GM19328 (cell line): ENCODE measurements at regions not wholly inside any gene's neighbourhood (a gene's known extent, or its start where the extent isn't known, plus 50 kb on each side); places are given as distances from the start of the nearest gene placed in this dataset.

Experiments
- ATAC-seq: cut with Tn5 transposase; IDR thresholded peaks from one replicate; pipeline ENCODE4 v1.9.1; 2021; ENCODE audit warnings: mild to moderate bottlenecking, moderate library complexity; ENCODE audit not compliant: unreplicated experiment

- ATAC-seq: no peak
These were observed 127.8 kb upstream of the TIAM1 start for GRCh38 chr21:31471865-31472264.

- no peak for ATAC-seq
These were observed 127.0 kb upstream of the TIAM1 start for GRCh38 chr21:31470896-31471694.

- no peak for ATAC-seq
These were observed 116.9 kb upstream of the TIAM1 start for GRCh38 chr21:31460980-31461379.

DNA sequence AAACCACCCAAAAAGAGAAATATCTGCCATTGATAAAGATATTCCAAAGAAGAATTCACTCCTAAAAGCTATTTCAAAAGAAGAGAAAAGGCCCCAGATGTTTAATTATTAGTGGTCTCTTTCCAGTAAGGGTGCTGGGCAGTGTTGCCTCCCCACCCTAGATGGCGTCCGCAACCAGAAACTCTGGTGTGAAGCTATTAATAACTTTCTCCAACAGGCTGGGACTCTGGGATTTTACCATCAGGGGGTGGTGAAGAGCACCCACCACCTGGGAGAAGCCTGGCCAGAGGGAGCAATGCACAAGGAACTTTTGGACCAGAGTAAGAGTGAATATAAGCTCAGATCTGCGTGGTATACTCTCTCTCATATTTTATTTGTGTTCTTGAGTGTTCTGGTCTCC, 115.4 kb upstream of the TIAM1 start:
- ATAC-seq: no peak

- no peak for ATAC-seq
These were observed 113.6 kb upstream of the TIAM1 start for GRCh38 chr21:31457675-31458074.

- ATAC-seq: no peak
These were observed 112.1 kb upstream of the TIAM1 start for GRCh38 chr21:31456201-31456600.

GRCh38 chr21:31455506-31455905, 111.4 kb upstream of the TIAM1 start:
- no peak for ATAC-seq

GRCh38 chr21:31450980-31451379, 106.9 kb upstream of the TIAM1 start:
- ATAC-seq: no peak

GRCh38 chr21:31449921-31450535, 106.0 kb upstream of the TIAM1 start:
- no peak for ATAC-seq

GRCh38 chr21:31448496-31448895, 104.4 kb upstream of the TIAM1 start:
- no peak for ATAC-seq

GRCh38 chr21:31447505-31447904, 103.4 kb upstream of the TIAM1 start:
- ATAC-seq: no peak

GRCh38 chr21:31446226-31446855, 102.3 kb upstream of the TIAM1 start:
- ATAC-seq: no peak

DNA sequence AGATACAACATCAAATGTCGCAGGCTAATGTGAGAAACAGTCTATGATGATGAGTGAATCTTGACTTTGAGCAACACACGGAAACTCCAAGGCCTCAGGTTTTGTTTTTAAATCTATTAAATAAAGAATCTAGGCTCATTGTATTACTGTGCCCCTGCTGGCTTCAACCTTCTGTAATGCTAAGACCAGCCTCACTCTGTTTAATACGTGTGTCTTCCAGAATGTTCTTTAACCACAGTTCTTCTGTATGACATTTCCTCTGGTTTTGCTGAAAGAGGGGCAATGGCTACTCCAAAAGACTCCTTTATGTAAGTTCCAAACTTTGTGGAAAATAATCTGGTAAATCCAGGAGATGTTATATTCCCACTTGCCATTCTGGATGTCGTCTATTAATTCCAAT, 101.1 kb upstream of the TIAM1 start:
- no peak for ATAC-seq

- no peak for ATAC-seq
These were observed 99.9 kb upstream of the TIAM1 start for GRCh38 chr21:31443736-31444521.

GRCh38 chr21:31442339-31442738, 98.3 kb upstream of the TIAM1 start:
- no peak for ATAC-seq

GRCh38 chr21:31429506-31429905, 85.4 kb upstream of the TIAM1 start:
- no peak for ATAC-seq

DNA sequence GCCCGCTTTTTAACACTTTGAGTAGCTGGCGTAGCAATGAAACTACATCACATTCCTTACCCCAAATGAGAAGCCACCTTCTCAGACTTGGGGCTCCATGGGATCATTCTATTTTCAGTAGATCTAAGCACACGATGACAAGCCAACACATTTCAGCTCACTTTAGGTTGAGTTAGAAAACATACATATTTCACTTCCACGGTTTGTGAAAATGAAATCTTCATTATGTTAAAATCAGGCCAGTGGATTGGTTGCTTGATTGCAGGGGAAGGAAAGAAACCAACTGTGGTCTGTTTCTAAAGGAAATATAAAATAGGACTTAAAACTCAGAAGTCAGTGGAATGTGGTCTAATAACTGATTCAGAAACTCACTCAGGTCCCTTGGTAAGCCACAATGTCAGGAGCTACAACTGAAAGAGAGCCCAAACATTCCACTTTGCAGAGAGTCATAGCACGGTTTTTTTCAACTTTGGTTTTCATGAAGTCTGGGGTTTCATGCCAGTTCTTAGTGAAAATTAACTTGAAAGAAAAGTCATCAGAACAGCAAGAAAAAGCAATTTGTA, 82.3 kb upstream of the TIAM1 start:
- ATAC-seq: no peak

DNA sequence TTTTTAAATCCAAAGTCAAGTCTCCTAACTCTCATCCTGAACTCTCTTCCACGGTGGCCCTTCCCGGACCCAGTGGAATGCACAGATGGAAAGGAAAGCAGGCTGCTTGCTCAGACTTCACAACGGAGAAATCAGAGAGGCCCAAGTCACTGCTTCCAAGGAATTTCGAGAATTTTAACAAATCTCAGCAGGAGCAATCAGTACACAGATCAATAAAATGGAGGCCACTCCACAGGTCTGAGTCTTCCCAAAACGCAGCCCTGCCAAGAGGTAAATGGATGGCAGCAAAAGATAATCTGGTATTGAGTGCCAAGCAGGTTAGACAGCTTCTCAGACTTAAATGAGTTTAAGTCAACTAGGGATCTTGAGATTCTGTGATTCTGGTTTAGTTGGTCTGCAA, 81.1 kb upstream of the TIAM1 start:
- no peak for ATAC-seq

DNA sequence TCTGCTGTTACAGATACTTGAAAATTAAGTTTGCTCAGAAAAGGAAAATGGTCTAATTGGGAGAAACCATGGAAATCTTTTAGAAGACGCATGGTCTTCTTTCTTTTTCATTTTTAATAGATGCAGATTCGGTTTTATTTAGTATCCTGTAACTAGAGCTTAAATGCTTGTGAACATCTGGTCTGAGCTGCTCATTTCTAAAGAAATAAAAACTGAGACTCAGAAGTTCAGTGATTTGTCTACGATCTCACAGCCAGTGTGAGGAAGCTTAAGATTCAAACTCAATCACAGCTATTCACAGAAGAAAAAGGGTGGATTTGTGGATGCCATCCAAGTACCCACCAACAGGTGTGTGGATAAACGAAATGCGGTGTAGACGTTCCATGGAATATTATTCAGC, 80.0 kb upstream of the TIAM1 start:
- ATAC-seq: no peak

- ATAC-seq: no peak
These were observed 76.9 kb upstream of the TIAM1 start for GRCh38 chr21:31420988-31421387.

DNA sequence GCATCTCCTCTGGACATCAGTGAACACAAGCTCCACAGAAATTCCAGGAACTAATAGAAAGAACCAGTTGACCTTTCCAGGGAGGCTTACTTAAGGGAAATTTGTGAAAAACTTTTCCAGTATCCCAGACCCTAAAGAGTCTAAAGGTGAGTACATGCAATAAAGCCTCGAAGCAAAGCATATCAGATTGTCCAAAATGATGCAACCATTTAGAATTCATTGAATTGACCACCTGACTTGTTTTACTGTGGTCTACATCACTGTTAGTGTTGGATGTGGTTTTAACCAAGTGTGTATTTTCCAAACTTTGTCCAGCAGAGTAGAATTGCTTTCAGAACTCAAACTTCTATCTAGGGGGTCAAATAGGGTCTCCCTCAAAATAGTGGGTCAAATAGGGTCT, 76.3 kb upstream of the TIAM1 start:
- no peak for ATAC-seq
